ENCODE measurements at regions not wholly inside any gene's neighbourhood (a gene's known extent, or its start where the extent isn't known, plus 50 kb on each side); places are given as distances from the start of the nearest gene placed in this dataset.
A peak's percentile ranks its signal among the peaks of the same experiment; 100 is the strongest.

- TF ChIP-seq REST (IDR thresholded peaks at IDR 0.05; ENCODE audit: insufficient read depth in 1 of 2, low read depth in 2 of 2, low read length in 2 of 2): peak in 1 of 2 experiments; percentile 59; a peak in 1 of 4 replicates
- peak; percentile 34 for TF ChIP-seq FOXP2 (optimal IDR thresholded peaks at IDR 0.05; ENCODE audit: borderline replicate concordance, extremely low read depth, extremely low read length, insufficient read depth)
- TF ChIP-seq POLR2AphosphoS5 (IDR thresholded peaks at IDR 0.05; ENCODE audit: low read depth, low read length): peak; percentile 39; the same call in 1 of the 2 replicates
- peak; percentile 53; the same call in 1 of the 2 replicates for TF ChIP-seq SIN3A (IDR thresholded peaks at IDR 0.05; ENCODE audit: borderline replicate concordance, insufficient read depth, low read length)
- peak; percentile 62; the same call in 1 of the 2 replicates for TF ChIP-seq TAF1 (IDR thresholded peaks at IDR 0.05; ENCODE audit: borderline replicate concordance, insufficient read depth, low read length)
Observed at GRCh38 chr7:81638198-81638597, 131.6 kb downstream of the HGF start.

Measured in PFSK-1 (cell line).